GM18909 (cell line): ENCODE measurements at regions not wholly inside any gene's neighbourhood (a gene's known extent, or its start where the extent isn't known, plus 50 kb on each side); places are given as distances from the start of the nearest gene placed in this dataset.
"Not testable (repeated sequence)": the region's sequence is repeated elsewhere in the genome, so short reads cannot be mapped to it uniquely, and the experiment has no call there.

Experiments used
- ATAC-seq: cut with Tn5 transposase; IDR thresholded peaks from one replicate; pipeline ENCODE4 v1.9.1; 2021; ENCODE audit warnings: mild to moderate bottlenecking; ENCODE audit not compliant: unreplicated experiment, poor library complexity

DNA sequence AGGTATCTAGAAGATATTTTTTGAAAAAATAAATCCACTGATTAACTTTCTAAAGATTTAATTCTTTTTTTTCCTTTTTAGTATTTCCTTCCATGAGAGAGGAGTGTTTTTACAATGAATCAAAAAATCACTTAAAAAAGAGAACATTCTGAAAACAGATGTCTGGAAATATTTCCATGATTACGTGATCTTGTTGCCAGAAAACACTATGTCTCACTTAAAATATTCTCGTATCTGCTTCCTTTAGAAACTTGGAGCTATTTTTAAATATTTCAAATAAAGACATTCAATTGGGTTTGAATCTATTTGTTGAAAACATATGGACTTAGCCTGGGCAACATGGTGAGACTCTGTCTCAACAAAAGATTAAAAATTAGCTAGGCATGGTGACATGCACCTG lies 232.8 kb upstream of the RASGEF1B start:
- no peak for ATAC-seq

DNA sequence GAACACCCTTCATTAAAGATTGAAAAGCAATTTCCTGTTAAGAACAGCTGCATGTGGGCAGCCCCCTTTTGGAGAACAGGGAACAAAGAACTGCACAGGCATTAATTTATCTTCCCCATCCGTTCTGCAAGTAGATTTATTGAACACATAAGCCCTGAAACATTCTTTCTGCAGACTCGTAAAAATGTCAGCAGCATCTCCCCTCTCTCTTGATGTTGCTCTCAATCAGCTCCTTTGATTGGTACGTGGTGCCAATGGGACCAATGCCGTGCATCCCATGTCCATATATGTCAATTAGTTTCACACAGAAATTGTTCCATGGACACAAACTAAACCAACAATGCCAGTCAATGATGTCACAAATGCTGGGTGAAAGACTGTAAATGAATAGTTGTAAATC lies 228.5 kb upstream of the RASGEF1B start:
- ATAC-seq = no peak

DNA sequence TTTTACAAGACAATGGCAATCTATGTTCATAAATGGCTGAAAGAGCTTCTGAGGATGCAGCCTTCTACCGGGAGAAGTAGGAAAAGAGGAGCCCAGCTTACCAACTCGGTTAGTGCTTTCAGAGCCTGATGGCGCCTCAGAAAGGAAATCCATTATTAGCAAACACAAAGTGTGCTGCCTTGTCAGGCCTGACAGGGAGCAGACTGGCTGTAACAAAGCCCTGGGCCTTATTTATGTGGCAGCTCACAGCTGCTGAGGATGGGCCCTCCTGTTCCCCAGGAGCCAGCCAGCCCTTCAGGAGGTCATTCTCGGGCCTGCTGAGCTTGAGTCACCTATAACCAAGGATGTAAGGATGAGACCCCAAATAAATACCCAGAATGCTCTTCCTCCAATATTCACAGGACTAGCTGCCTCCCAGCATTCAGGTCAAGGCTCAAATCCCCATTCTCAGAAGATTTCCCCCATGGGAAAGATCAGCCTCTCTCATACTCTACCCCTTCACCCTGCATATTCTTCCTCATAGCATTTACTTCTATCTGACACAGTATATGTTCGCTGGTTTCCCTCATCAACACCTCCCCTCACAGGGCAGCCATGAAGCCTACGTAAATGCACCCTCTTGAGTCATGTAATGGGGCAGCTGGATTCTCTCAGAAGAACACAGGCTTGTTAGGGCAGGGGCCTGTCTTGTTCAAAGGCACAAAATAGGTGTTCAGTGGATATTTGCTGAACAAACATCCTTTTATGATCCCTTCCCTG lies 227.0 kb upstream of the RASGEF1B start:
- no peak for ATAC-seq

DNA sequence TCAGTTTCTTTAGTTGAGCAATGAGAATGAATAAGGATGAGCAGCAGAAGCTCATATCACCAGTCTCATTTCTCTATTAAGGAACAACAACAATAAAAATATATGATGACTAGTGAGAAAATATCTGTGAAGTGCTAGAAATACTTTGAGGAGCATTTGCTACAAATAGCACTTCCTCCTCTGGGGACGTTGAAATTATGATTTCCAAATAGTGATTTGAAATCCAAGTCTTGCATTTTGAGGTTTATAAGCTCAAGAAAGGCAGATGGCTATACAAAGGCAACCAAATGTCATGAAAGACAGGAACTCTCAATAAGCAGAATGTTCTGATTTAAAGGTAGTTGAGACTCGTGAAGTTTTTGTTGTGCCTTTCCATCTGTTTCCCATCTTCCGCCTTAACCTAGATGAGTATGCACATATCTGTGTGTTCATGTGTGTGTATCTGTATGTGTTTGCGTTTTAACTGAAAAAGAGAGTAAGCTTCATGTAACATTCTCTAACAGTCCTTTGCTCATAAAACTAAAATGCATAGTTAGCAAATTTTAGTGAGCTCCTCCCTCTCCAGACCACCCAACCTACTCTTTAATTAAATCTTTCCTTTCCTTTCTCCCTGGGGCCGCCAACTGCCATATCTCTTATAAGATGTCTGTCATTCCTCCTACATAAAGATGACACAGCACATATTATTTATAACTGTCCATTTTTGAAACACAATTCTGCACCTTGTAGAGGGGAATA lies 222.6 kb upstream of the RASGEF1B start:
- ATAC-seq = no peak

DNA sequence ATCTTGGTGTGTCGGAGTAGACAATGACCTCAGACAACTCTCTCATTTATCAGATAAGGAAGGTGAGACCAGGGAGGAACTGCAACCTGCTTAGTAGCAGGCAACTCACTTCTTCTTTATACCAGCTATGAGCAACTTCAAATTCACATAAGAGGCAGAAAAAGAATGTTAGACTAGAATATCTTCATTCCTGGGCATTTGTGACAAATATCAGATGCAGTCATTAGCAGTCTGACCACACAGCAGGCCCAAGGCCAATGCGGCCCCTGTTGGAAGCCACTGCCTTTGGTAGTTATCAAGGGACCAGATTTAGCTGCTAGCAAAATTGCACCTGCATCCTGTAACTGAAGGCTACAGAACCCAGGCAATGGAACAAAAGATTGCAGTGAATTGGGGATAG lies 219.2 kb upstream of the RASGEF1B start:
- no peak for ATAC-seq

DNA sequence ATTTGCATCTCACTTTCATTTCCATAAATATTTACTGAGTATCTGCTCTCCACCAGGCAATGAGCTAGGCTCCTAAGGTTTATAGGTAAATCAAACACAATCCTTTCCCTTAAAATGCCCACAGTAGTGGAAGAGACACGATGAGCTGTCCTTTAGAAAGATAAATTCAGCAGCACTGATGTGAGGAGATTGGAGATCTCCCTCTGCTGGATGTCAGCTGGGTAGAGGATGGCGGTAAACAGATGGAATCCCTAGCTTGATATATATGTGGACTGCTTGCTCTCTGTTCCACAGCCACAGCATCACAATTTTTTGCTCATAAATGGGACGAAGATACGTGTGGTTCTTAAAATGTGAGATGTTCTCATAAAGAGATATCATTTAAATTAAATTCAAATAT lies 216.4 kb upstream of the RASGEF1B start:
- no peak for ATAC-seq

DNA sequence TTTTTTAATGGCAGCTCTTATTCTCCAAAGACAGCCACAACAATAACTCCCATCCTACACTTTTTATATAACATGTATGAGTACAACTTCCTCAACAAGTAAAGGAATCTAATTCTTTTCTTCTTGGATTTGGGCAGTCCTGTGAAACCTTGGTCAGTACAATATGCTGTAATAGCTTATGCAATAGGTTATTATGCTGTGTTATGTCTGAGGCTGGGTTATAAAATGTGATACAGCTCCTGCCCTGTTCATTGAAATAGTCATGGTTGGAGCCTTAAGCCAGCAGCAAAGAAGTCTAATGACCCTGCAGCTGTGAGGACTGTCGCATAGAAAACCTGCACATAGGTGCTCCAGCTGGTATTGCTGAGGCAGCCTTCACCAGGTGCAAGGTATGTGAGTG lies 215.8 kb upstream of the RASGEF1B start:
- ATAC-seq = no peak

DNA sequence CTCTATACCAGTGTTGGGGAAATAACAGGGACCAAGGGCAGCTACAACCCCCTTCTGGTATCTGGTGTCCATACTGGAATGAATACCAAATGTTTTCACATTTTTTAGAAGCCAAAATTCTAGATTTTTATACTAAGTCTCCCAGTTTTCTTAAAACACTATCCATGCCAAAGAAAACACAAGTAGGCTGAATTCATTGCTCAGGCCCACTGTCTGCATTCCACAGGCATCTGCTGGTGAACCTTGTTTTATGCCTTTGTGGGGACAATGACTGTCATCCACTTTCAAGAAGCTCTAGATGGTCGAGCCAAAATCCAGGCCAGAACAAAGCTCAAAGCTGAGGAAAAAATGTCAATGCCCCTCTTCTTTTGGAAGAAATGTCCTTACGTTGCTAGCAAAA lies 213.4 kb upstream of the RASGEF1B start:
- no peak for ATAC-seq

DNA sequence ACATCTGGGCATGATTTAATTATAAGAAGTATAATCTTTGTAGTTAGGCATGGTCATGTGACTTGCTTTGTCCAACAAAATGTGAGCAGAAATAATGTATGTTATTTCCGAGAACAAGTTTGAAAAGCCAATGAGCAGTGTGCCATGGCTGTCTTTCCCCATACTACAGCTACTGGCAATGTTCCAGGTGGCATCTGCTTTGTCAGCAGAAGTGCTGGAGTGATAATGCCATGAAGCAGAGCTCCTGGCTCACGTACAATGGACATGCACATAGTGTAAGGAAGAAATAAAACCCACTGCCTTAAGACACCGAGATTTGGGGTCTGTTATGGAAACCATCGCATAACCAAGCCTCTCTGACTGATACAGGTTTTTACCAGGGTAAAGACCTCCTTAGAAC lies 212.6 kb upstream of the RASGEF1B start:
- no peak for ATAC-seq

DNA sequence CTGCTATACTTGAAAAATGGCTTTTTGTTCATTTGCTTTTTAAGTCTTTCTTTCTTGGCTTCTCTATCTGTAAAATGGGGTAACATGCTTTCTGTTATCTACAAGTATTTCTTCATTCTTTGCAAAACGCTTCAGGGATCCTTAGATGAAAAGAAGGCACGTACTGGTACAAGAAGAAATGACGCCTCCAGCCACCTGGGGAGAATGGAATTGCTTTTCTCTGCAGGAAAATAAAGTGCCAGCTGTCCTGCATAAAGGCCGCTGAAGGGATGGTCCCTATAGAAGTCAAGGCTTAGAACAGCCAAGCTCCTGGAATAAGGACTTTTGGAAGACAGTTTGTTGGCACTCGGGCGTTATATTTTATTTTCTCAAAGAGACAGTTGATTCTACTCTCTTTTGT lies 210.8 kb upstream of the RASGEF1B start:
- ATAC-seq = no peak

DNA sequence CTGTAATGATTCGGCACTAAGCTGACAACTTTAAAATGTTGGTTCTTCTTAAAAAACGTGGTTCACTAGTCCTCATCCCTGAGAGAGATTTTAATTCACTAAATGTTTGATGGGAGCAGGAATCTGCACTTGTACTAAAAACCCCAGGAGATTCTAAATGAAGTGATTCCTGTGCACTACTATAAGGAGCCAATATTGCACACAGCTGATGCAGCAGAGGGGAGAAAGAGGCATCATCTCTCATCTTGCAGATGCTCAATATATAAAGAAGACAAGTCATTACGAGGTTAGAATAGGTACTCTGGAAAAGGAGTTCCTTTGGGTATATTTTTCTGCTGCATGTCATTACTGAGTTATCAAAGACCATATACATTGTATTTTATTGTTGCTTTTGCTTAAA lies 207.6 kb upstream of the RASGEF1B start:
- ATAC-seq = no peak

DNA sequence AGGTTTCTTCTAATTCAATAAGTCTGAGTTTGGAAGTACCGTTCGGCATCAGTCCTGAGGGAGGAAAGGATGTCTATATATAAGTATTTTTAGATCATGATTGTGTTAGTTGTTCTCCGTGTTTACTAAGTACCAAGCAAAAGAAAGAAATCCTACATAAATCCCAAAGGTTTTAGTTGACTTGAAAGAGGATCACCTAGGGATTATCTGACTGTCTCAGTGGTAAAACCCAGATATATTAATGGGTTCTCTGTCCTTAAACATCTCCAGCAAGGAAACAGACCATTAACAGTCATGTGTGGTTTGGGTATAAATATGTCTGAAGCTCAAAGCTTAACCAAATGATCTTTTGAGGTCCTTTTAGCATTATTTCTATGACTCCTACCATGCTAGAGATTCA lies 207.1 kb upstream of the RASGEF1B start:
- ATAC-seq = no peak

DNA sequence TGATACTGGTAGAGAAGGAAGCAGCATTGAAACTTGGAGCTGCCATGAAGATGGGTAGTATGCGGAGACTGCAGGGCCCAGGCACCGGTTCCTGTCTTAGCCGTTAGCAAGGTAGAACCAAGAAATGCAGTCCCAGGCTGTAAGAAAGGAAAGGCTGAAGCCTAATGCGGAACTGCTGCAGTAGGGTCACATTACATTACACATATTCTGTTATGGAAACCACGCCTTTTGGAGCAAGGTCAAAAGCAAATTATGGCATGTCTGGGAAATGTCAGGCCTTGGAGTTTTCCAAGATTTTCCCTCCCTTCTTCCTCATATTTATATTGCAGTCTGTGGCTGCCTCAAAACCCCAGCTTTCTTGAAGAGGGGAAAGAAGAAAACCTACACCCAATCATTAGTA lies 204.8 kb upstream of the RASGEF1B start:
- ATAC-seq = no peak

DNA sequence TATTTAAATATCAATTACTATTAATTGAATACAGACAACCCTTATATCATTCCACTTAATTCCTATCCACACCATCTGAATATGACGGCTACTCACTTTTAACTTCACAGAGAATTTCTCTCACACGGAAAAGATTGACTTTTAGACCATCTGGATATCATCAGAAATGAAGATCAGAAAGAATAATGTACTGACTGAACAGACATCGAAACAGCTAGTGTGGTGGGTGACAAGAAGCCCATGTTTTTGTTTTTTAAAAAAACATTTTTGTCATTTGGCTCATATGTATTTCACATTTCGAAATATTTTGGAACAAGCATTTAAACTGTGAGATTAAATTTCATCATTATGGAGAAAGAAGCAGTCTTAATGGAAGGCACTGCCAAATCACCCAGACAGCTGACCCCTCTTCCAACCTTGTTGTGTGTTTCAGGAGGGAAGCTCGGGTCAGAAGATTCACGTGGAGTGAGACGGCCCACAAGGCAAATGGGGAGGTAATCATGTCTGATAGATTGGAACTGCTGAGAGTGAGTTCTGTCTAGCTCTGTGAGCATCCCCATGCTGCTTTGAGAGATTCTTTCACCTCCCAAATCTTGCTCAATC lies 204.2 kb upstream of the RASGEF1B start:
- no peak for ATAC-seq

DNA sequence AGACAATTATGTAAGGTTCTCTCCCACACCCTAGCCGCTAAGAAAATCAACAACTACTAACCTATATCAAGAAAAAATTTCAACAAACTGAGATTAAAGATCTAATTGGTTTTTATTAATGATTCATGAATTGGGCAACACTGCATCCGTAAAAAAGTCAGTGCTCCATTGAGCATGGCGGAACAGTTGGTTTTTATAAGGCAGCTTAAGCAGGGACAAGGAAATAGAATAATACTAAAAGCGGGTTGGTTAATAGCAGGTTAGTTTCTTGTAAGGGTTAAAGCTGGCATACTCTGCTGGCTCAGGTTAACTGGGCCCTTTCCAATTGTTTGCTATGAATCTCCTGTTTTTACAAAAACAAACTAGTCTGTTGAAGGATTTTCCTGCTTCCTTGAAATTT lies 202.3 kb upstream of the RASGEF1B start:
- ATAC-seq = no peak

DNA sequence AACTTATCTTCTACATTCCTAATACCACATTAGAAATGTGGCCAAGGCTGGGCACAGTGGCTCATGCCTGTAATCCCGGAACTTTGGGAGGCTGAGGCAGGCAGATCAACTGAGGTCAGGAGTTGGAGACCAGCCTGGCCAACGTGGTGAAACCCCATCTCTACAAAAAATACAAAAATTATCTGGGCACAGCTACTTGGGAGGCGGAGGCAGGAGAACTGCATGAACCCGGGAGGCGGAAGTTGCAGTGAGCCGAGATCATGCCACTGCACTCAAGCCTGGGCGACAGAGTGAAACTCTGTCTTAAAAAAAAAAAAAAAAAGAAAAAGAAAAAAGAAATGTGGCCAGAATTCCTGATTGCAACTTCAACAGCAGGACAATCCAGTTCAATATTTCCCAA lies 196.6 kb upstream of the RASGEF1B start:
- not testable (repeated sequence) for ATAC-seq

DNA sequence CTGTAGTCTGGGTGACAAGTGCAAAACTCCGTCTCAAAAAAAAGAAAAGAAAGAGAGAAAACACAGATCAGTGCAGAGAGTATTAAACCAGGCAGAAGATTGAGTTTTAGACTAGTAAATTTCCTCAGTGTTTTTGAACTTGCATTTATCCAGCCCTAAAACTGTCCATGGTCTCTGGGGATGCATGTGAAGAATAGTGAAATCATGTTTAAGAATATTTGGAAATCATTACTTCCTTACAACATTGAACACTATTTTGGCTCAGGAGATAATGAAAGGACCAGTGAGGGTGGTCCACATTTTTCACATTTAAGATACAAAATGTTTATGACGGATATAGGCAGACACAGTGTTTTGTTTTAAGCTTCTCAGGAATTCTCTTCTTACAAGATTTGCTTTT lies 195.8 kb upstream of the RASGEF1B start:
- ATAC-seq = no peak

DNA sequence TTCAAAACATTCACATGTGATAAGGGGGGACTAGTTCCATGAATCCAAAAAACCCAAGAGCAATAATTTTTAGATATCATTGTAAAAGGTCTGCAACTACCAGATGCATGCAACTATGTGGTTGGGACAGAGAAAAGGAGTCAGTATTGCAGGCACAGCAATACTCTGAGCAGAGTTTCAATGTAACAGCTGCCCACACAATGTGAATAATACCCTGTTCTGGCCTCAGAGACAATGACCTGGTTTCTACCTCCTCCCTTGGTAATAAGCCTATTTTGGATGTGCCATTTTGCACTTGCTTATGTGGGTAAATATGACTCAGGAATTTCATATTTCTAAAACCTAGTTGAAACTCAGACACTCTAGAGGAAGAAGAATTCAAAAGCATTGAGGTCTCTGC lies 194.8 kb upstream of the RASGEF1B start:
- ATAC-seq = no peak

DNA sequence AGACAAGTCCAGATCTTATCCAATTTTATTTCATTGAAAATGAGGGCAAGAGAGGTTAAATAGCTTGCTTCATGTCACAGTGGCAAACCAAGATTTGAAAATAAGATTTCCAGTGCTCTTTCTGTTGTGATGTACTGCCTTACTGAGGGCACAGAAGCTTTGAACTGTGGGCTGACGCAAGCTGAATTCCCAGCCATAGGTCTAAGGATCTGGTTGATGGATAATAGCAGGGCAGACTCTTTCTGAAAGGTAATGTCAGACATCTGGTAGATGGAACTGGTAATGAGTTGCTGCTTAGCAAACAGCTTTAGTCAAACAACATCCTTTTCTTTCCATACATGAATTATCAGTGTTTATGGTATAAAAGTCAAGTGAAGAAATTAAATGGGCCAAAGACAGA lies 193.9 kb upstream of the RASGEF1B start:
- no peak for ATAC-seq

DNA sequence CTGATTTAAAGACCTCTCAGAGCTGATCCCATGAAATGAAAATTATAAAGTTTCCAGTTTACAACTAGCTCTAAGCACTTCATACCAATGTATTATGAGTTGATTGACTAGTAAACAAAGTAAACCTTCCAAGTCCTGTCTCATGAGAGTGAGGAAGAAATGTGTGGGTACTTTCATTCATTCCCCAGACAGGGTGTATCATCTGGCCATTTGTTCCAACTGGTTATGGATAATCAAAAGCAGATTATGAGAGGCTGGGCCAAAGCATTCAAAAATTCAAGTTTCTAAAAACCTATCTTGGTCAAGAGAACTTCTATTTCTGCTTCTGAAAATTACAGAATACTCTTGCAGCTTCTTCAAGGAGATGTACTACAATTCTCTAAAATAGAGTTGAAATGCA lies 193.3 kb upstream of the RASGEF1B start:
- ATAC-seq = no peak

DNA sequence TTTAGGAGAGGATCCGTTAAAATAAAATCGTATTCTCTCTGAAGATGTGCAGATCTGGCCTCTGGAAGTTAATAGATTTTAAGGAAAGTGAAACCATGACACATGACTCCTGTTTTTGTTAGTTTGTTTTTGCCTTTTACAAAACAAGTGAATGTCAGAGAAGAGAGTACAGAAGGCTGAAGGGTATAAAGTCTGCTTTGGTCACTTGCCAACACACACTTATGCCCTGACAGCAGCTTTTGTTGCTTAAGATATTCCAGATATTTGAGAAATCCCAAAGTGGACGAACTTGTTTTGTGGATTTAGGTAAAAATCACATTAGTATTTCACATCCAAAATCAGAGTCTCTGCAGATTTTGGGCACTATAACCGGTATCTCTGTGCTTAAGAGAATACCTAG lies 192.4 kb upstream of the RASGEF1B start:
- no peak for ATAC-seq

DNA sequence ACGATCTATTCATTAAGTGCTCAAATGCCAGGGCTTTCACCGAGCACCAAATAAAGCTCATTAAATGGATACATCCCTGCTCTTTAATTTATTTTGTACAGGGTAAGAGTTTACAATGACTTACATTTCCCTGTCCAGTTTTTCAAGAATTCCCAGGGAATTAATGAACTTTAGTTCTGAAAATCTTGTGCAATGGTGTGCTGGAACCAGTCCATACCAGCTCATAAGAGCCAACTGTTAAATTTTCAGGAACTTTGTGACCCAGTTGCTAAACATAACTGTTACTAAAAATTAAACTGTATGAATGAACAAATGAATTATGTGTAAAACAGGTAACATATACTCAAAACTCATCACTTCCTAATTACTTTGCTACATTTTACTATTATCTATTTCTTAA lies 191.7 kb upstream of the RASGEF1B start:
- no peak for ATAC-seq
